Activated CD8-positive, alpha-beta T cell treated with anti-CD3 and anti-CD28 coated beads for 36 hours (primary cell): ENCODE measurements at regions not wholly inside any gene's neighbourhood (a gene's known extent, or its start where the extent isn't known, plus 50 kb on each side); places are given as distances from the start of the nearest gene placed in this dataset.

ENCODE experiments used
- ATAC-seq: fragments of 200-7000 bp; cut with Tn5 transposase; one replicate; pipeline ENCODE4 v1.10.0; 2021; ENCODE audit warnings: mild to moderate bottlenecking, moderate library complexity
- CTCF ChIA-PET: fragments of 350-600 bp; sonication (Branson Sonifier 250); formaldehyde crosslinking; loops from one replicate; lab custom pipeline; 2021; ENCODE audit warnings: antibody characterized with exemption; lab: Charles Lee
- POLR2A ChIA-PET: fragments of 350-600 bp; sonication (Branson Sonifier 250); formaldehyde crosslinking; loops from one replicate; lab custom pipeline; 2021; ENCODE audit warnings: antibody characterized with exemption; lab: Charles Lee
- DNase-seq: peaks from one replicate; pipeline ENCODE4 v3.0.0-alpha.2; 2020
- H3K27ac Mint-ChIP-seq: one replicate; pipeline ENCODE4 v1.8.0; 2021; ENCODE audit warnings: mild to moderate bottlenecking, mixed read lengths
- H3K27me3 Mint-ChIP-seq: one replicate; pipeline ENCODE4 v1.8.0; 2021; ENCODE audit warnings: mixed read lengths
- H3K36me3 Mint-ChIP-seq: one replicate; pipeline ENCODE4 v1.8.0; 2021; ENCODE audit warnings: low read depth, mixed read lengths
- H3K4me1 Mint-ChIP-seq: one replicate; pipeline ENCODE4 v1.8.0; 2021; ENCODE audit warnings: low read depth, mixed read lengths
- H3K4me3 Mint-ChIP-seq: one replicate; pipeline ENCODE4 v1.8.0; 2021; ENCODE audit warnings: mild to moderate bottlenecking, moderate library complexity, mixed read lengths
- H3K9me3 Mint-ChIP-seq: one replicate; pipeline ENCODE4 v1.8.0; 2021; ENCODE audit warnings: mixed read lengths
- intact Hi-C: fragments of 100-400 bp; cut with micrococcal nuclease; formaldehyde crosslinking; loops from one replicate; pipeline ENCODE4 v1.10.0; 2022
- TF ChIP-seq, protein P1 (sequence below): fragments of 200-600 bp; IDR thresholded peaks from one replicate; pipeline ENCODE4 v1.8.0; 2022; ENCODE audit warnings: antibody characterized with exemption, mild to moderate bottlenecking

DNA sequence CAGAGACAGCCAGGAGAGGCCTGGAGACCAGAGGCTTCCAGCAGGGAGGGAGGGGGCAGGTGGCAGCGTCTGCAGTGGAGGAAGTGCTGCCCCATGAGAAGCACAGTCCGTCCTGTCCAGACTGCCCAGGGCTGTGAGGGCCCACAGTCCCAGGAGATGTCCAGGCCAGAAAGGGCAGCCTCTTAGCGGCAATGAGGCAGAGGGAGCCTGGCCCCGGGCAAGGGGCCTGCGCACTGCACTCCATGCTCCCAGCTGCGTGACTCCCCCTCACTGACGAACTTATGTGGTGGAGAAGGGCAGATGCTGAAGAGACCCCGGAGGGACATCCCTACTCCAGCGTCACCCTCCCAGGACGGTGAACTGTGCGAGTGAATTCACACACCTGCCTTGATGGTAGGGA is 115.3 kb downstream of the SOX1 start:
- intact Hi-C loops = no loop called here
- Mint-ChIP-seq H3K27ac (no peak overlapping the region), H3K9me3 (no peaks in the 10 kb centered on the region), H3K27me3 (no peaks in the 10 kb centered on the region), H3K4me3 (no peak overlapping the region), H3K36me3 (no peaks in the 10 kb centered on the region), H3K4me1 (no peaks in the 10 kb centered on the region)
- TF ChIP-seq, protein P1, sequence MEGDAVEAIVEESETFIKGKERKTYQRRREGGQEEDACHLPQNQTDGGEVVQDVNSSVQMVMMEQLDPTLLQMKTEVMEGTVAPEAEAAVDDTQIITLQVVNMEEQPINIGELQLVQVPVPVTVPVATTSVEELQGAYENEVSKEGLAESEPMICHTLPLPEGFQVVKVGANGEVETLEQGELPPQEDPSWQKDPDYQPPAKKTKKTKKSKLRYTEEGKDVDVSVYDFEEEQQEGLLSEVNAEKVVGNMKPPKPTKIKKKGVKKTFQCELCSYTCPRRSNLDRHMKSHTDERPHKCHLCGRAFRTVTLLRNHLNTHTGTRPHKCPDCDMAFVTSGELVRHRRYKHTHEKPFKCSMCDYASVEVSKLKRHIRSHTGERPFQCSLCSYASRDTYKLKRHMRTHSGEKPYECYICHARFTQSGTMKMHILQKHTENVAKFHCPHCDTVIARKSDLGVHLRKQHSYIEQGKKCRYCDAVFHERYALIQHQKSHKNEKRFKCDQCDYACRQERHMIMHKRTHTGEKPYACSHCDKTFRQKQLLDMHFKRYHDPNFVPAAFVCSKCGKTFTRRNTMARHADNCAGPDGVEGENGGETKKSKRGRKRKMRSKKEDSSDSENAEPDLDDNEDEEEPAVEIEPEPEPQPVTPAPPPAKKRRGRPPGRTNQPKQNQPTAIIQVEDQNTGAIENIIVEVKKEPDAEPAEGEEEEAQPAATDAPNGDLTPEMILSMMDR = no peak
- POLR2A ChIA-PET = no interaction called here
- no peak for ATAC-seq
- CTCF ChIA-PET = no interaction called here
- no peak for DNase-seq

DNA sequence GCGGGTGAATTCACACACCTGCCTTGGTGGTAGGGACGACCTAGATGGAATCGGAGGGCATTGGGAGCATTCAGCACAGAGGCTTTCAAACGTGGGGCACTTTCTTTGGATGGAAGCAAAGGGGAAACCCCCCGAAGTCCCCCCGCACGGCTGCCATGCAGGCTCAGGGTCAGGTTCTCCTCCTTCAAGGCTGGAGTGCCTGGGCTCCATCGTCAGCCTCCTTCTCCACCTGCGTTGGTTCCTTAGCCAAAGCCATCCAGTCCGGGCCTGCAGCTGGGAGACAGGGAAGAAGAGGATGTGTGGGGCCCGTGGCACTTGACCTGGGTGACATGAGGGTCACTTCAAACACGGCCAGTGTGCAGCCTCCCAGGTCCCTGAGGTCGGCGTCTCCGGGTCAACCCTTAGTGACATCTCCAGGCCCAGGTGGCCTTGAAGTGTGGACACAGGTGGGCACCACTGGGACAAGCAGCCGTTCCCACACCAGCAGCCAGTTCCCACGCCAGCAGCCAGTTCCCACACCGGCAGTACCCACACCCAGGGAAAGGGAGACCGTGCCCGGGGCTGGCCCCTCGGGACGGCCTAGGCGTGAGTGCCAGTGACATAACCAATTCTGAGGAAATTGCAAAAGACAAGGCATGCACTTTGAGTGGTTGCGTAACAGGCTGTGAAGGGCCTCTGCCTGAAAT is 116.0 kb downstream of the SOX1 start:
- no peaks in the 10 kb centered on the region for H3K36me3 Mint-ChIP-seq
- H3K4me3 Mint-ChIP-seq = no peak overlapping the region
- no peak overlapping the region for H3K27ac Mint-ChIP-seq
- H3K4me1 Mint-ChIP-seq = no peaks in the 10 kb centered on the region
- ChIA-PET CTCF (no interaction called here), POLR2A (no interaction called here)
- TF ChIP-seq, protein P1 = no peak
- ATAC-seq = no peak
- H3K27me3 Mint-ChIP-seq = no peaks in the 10 kb centered on the region
- no peak for DNase-seq
- no peaks in the 10 kb centered on the region for H3K9me3 Mint-ChIP-seq
- intact Hi-C loops = no loop called here

DNA sequence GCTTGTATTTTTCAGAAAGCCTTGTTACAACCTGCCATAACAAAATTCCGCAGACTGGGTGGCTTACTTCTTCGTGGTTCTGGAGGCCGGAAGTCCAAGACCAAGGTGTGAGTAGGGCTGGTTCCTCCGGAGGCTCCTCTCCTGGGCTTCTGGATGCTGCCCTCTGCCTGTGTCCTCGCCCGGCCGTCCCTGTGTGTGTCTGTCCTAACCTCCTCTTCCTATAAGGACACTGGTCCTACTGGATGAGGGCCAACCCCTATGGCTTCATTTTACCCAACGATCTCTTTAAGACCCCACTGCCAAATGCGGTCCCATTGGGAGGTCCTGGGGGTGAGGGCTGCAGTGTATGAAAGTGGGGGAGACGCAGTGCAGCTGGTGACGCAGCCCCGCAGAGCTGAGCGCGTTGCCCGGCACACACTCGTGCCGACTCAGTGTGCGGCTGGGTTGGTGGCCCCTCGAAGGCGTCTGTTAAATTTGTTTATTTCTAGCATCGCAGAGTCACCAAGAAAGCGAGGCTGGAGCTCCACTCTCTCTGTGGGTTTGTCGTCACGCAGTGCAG is 116.7 kb downstream of the SOX1 start:
- TF ChIP-seq, protein P1 = no peak
- ATAC-seq (no peak), DNase-seq (no peak)
- Mint-ChIP-seq H3K4me1 (no peaks in the 10 kb centered on the region), H3K27ac (no peak overlapping the region), H3K9me3 (no peaks in the 10 kb centered on the region), H3K36me3 (no peaks in the 10 kb centered on the region), H3K4me3 (no peak overlapping the region), H3K27me3 (no peaks in the 10 kb centered on the region)
- POLR2A ChIA-PET = no interaction called here
- intact Hi-C loops = no loop called here
- CTCF ChIA-PET = no interaction called here

DNA sequence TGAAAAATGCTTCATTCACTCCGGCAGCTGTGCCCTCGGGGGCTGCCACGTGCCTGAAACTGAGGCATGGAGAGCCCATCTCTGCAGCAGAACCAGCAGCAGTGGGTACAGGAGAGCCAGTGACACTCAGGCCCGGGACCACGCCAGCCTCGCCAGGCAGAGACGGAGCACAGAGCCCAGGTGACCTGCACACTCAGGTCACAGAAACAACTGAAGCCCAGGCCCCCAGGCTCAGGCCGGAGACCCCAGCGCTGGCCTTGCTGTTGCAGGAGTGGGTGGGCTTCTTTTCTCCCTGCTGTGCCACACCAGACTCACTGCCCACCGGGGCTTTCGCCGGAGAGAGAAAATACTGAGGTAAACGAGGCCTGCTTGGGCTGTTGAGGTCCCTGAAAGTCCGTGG is 117.3 kb downstream of the SOX1 start:
- no peaks in the 10 kb centered on the region for H3K36me3 Mint-ChIP-seq
- POLR2A ChIA-PET = no interaction called here
- H3K9me3 Mint-ChIP-seq = no peaks in the 10 kb centered on the region
- no peak overlapping the region for H3K27ac Mint-ChIP-seq
- no peak for ATAC-seq
- H3K4me1 Mint-ChIP-seq = no peaks in the 10 kb centered on the region
- intact Hi-C loops = no loop called here
- no peaks in the 10 kb centered on the region for H3K27me3 Mint-ChIP-seq
- H3K4me3 Mint-ChIP-seq = no peak overlapping the region
- CTCF ChIA-PET = no interaction called here
- DNase-seq = no peak
- TF ChIP-seq, protein P1 = no peak

DNA sequence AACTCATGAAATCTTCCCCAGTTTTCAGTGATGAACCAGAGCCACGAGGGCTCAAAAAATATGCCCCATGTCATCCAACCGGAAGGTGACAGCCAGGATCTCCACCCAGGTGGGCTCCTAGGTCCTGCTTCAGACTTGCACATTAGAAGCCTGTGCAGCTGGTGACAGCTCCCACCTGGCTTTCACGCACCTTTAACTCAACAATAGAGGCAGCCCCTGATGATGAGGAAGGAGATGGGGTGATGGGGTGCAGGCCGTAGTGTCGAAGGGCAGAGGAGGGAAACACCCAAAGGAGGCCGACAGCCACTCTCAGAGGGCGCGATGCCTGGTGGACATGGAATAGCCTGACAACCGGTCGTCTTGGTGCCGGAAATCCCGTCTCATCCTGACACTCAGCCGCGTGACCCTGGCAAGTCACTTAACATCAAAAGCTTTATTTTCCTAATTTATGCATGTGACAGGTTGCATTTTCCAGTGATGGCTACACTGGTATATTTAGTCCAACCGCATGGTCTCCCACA is 118.0 kb downstream of the SOX1 start:
- intact Hi-C loops = no loop called here
- no peak for DNase-seq
- H3K4me3 Mint-ChIP-seq = no peak overlapping the region
- H3K27me3 Mint-ChIP-seq = no peaks in the 10 kb centered on the region
- no peaks in the 10 kb centered on the region for H3K36me3 Mint-ChIP-seq
- ChIA-PET CTCF (no interaction called here), POLR2A (no interaction called here)
- no peak overlapping the region for H3K27ac Mint-ChIP-seq
- ATAC-seq = no peak
- no peaks in the 10 kb centered on the region for H3K4me1 Mint-ChIP-seq
- H3K9me3 Mint-ChIP-seq = no peaks in the 10 kb centered on the region
- TF ChIP-seq, protein P1 = no peak
